Neural crest cell (in vitro differentiated cells): ENCODE measurements at regions not wholly inside any gene's neighbourhood (a gene's known extent, or its start where the extent isn't known, plus 50 kb on each side); places are given as distances from the start of the nearest gene placed in this dataset.

Source experiments
- DNase-seq: peaks from one replicate; pipeline ENCODE4 v3.0.0; 2021; ENCODE audit warnings: low read depth, mixed read lengths, low spot score
- H3K27ac Mint-ChIP-seq: one replicate; pipeline ENCODE4 v1.8.0; 2021; ENCODE audit warnings: mild to moderate bottlenecking, mixed read lengths; ENCODE audit not compliant: unreplicated experiment
- H3K27me3 Mint-ChIP-seq: 2 replicates; pipeline ENCODE4 v1.8.0; 2021; ENCODE audit warnings: low read depth, mild to moderate bottlenecking, mixed read lengths
- H3K36me3 Mint-ChIP-seq: 2 replicates; pipeline ENCODE4 v1.8.0; 2021; ENCODE audit warnings: low read depth, mild to moderate bottlenecking, mixed read lengths
- H3K4me1 Mint-ChIP-seq: 2 replicates; pipeline ENCODE4 v1.8.0; 2021; ENCODE audit warnings: mixed read lengths
- H3K4me3 Mint-ChIP-seq: one replicate; pipeline ENCODE4 v1.8.0; 2021; ENCODE audit warnings: mild to moderate bottlenecking, mixed read lengths
- H3K9me3 Mint-ChIP-seq: 2 replicates; pipeline ENCODE4 v1.8.0; 2021; ENCODE audit warnings: mixed read lengths
- TF ChIP-seq, protein P1 (sequence below): fragments of 200-600 bp; sonication (generic); conservative IDR thresholded peaks from 2 replicates; pipeline ENCODE4 v1.5.0; 2021; ENCODE audit warnings: antibody characterized with exemption, mild to moderate bottlenecking

DNA sequence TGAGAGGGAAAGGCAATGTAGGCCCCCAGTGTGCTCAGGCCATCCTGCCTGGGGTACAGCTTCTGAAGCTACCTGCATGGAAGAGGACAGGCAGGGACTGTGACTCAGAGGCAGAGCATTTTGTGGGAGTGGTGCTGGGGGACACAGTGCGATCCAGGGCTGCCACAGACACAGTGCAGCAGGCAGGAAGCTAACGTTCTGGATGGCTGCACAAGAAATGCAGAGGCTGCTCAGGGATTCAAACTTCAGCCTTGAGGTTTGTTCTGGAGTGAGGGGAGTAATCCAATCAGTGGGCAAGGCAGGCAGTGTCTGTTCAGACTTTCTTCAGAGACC is 648.0 kb upstream of the IGFBP3 start:
- TF ChIP-seq, protein P1, sequence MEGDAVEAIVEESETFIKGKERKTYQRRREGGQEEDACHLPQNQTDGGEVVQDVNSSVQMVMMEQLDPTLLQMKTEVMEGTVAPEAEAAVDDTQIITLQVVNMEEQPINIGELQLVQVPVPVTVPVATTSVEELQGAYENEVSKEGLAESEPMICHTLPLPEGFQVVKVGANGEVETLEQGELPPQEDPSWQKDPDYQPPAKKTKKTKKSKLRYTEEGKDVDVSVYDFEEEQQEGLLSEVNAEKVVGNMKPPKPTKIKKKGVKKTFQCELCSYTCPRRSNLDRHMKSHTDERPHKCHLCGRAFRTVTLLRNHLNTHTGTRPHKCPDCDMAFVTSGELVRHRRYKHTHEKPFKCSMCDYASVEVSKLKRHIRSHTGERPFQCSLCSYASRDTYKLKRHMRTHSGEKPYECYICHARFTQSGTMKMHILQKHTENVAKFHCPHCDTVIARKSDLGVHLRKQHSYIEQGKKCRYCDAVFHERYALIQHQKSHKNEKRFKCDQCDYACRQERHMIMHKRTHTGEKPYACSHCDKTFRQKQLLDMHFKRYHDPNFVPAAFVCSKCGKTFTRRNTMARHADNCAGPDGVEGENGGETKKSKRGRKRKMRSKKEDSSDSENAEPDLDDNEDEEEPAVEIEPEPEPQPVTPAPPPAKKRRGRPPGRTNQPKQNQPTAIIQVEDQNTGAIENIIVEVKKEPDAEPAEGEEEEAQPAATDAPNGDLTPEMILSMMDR: no peak
- Mint-ChIP-seq H3K9me3 (no peaks in the 10 kb centered on the region), H3K4me1 (peaks cover 7% of the 10 kb centered on the region), H3K27me3 (no peaks in the 10 kb centered on the region), H3K4me3 (no peak overlapping the region), H3K27ac (no peak overlapping the region), H3K36me3 (no peaks in the 10 kb centered on the region)
- DNase-seq: no peak

DNA sequence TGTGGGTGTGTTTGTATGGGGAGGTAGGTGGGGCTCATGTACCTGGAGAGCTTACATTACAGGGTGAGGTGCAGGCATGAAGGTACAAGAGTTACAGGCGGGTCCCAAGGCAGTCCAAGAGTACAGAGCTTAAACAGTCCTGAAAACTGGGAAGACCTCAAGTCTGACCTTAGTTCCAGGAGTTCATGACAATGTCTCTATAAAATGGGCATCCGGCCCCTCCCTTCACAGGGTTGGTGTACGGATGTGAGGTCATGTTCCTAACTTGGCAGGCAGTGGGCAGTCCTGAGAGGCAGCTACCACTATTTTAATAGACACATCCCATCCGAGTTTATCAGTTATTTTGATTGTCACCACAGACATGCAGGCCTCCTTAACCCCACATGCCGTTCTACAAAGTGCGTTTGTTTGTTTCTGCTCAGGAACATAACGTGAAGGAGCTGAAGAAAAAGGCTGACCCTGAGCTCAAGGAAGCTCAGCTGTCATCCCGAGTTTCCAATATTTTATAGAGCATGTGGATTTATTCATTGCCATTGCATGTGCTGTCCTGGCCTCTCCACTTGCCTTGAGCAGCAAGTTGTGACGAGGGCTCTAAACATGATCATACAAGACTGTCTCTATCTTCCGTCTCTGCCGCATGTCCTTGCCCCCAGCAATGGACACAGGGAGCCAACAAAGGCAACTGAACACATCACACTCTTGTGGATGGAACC is 647.5 kb upstream of the IGFBP3 start:
- DNase-seq: no peak
- Mint-ChIP-seq H3K9me3 (no peaks in the 10 kb centered on the region), H3K4me1 (peaks cover 7% of the 10 kb centered on the region), H3K4me3 (no peak overlapping the region), H3K27me3 (no peaks in the 10 kb centered on the region), H3K27ac (no peak overlapping the region), H3K36me3 (no peaks in the 10 kb centered on the region)
- TF ChIP-seq, protein P1: no peak

DNA sequence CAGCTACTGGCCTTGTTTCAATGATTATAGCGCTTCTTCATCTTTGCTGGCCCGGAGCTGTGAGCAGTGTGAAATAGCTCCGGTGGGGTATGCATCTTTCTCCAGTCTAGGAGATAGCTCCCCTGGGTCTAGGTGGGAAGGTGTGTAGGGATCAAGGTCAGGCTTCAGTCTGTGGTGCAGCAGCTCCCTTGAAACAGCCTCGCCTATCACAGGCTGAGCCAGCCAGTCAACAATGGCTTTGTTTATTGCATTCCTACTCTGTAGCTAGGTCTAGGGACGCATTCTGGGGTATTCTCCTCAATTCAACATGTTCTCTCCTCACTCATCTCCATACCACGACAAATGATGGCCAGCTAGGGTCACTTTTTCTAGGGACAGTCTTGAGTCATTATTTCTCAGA is 646.8 kb upstream of the IGFBP3 start:
- Mint-ChIP-seq H3K27me3 (no peaks in the 10 kb centered on the region), H3K9me3 (no peaks in the 10 kb centered on the region)

DNA sequence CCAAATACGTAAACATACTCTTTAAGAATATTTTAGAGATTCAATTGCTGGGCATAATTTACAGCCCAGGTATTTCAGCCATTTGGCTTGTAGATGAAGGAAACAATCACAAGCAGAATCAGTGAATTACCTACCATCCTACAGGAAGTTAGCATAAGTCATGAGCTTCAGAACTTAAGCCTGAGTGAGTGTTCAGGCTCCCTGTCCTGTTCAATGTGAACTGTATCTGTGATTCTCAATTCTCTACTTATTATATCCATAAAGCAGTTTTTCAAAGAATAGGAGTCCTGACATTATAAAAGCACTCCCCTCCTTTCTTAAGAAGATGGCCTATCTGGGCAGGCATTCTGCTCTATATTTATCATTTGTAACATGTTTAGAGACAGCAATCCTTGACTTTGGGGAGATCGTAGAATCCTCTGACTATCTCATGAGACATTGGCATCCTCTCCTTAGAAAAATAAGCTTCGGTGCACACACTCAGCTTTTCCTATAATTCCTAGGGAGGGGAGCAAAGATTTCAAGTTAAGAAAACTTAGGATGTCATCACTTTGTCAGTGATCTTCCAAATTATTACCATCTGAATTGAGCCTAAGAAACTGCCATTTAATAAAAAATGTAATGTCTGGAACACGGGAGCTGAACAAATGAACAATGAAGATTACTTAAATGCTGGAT is 645.2 kb upstream of the IGFBP3 start:
- no peak overlapping the region for H3K27ac Mint-ChIP-seq
- no peak overlapping the region for H3K4me3 Mint-ChIP-seq
- peaks cover 7% of the 10 kb centered on the region for H3K4me1 Mint-ChIP-seq
- H3K9me3 Mint-ChIP-seq: no peaks in the 10 kb centered on the region
- no peaks in the 10 kb centered on the region for H3K36me3 Mint-ChIP-seq
- H3K27me3 Mint-ChIP-seq: no peaks in the 10 kb centered on the region
- TF ChIP-seq, protein P1: no peak
- no peak for DNase-seq

More for the DNA sequence above, 646.8 kb upstream of the IGFBP3 start:
- Mint-ChIP-seq H3K4me1 (peaks cover 7% of the 10 kb centered on the region), H3K36me3 (no peaks in the 10 kb centered on the region), H3K27ac (no peak overlapping the region), H3K4me3 (no peak overlapping the region)
- no peak for DNase-seq
- TF ChIP-seq, protein P1: no peak

DNA sequence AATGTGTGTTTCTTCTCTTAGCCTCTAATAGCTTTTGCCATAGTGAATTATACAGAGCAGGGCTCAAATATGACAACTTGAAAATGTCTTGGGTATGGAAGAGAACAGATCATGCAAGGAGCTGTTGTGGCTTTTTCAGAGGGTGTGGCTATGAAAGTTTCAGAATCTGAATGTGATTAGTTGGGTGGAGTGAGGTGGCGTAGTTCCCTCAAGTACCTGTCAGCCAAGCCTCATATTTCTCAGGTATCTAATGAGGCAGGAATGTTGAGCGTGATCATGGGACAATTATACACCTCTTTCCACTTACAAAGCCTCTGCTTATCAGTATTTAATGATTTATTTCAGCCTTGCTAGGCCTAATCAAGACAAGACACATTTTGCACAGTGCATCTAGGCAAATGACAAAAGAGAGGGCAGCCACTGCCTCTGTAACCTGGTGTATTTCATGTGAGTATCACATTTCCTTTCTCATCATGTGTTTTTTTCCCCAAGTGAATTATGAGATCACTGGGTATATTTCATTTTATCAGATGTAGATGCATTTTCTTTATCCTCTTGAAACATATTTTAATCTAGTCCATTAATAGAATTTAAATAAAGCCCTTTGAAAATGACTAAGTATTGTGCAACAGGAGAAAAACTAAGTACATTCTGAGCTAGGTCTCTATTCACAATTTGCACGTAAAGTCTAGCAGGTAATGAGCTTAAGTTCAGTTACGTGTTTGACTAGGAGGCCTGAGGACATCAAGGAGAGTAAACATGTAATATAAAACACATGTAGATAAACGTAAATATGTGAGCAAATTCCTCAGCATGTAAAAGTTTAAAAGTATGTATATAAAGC is 644.4 kb upstream of the IGFBP3 start:
- Mint-ChIP-seq H3K27ac (no peak overlapping the region), H3K27me3 (no peaks in the 10 kb centered on the region), H3K36me3 (no peaks in the 10 kb centered on the region), H3K4me3 (no peak overlapping the region), H3K9me3 (peaks cover under 1% of the 10 kb centered on the region), H3K4me1 (peaks cover 7% of the 10 kb centered on the region)
- DNase-seq: no peak
- TF ChIP-seq, protein P1: no peak
